GM23338 (cell line): ENCODE measurements at regions not wholly inside any gene's neighbourhood (a gene's known extent, or its start where the extent isn't known, plus 50 kb on each side); places are given as distances from the start of the nearest gene placed in this dataset.

Experiments
- ATAC-seq: fragments of 200-7000 bp; cut with Tn5 transposase; 3 replicates; pipeline ENCODE4 v1.9.1; 2020
- DNase-seq: peaks from one replicate; pipeline ENCODE4 v3.0.0-alpha.2; 2015; ENCODE audit warnings: low spot score
- H2AFZ ChIP-seq: fragments of 200-600 bp; sonication (generic); 2 replicates; pipeline ENCODE4 v1.8.0; 2016; ENCODE audit warnings: antibody characterized with exemption, mild to moderate bottlenecking, moderate library complexity
- H3F3A ChIP-seq: fragments of 200-600 bp; sonication (generic); replicated peaks from 2 replicates; pipeline ENCODE4 v1.8.0; 2017; ENCODE audit warnings: antibody characterized with exemption, mixed run types, low read depth
- H3K27ac ChIP-seq: fragments of 200-600 bp; sonication (generic); 2 replicates; pipeline ENCODE4 v1.6.1; 2016; ENCODE audit warnings: low read depth
- H3K27me3 ChIP-seq: fragments of 200-600 bp; sonication (generic); 2 replicates; pipeline ENCODE4 v1.8.0; 2016; ENCODE audit warnings: mild to moderate bottlenecking, mixed run types, moderate library complexity; ENCODE audit not compliant: insufficient read depth
- H3K36me3 ChIP-seq: fragments of 200-600 bp; sonication (generic); 2 replicates; pipeline ENCODE4 v1.8.0; 2016; ENCODE audit warnings: mild to moderate bottlenecking; ENCODE audit not compliant: insufficient read depth
- H3K4me1 ChIP-seq: fragments of 200-600 bp; sonication (generic); 2 replicates; pipeline ENCODE4 v1.8.0; 2016; ENCODE audit warnings: mild to moderate bottlenecking, moderate library complexity; ENCODE audit not compliant: insufficient read depth
- H3K4me2 ChIP-seq: fragments of 200-600 bp; sonication (generic); 2 replicates; pipeline ENCODE4 v1.7.1; 2017; ENCODE audit warnings: mixed run types
- H3K4me3 ChIP-seq: fragments of 200-600 bp; sonication (generic); 2 replicates; pipeline ENCODE4 v1.6.1; 2016; ENCODE audit warnings: mixed run types
- H3K79me2 ChIP-seq: fragments of 200-600 bp; sonication (generic); replicated peaks from 2 replicates; pipeline ENCODE4 v1.8.0; 2017; ENCODE audit warnings: mild to moderate bottlenecking; ENCODE audit not compliant: insufficient read depth
- H3K9me2 ChIP-seq: fragments of 200-600 bp; sonication (generic); 2 replicates; pipeline ENCODE4 v1.8.0; 2017; ENCODE audit not compliant: insufficient read depth
- H4K20me1 ChIP-seq: fragments of 200-600 bp; sonication (generic); replicated peaks from 2 replicates; pipeline ENCODE4 v1.8.0; 2017; ENCODE audit warnings: mild to moderate bottlenecking; ENCODE audit not compliant: insufficient read depth
- H3K27ac Mint-ChIP-seq: 2 replicates; pipeline ENCODE4 v1.8.0; 2020; ENCODE audit warnings: inconsistent platforms, mild to moderate bottlenecking, moderate library complexity, mixed read lengths
- H3K27me3 Mint-ChIP-seq: 3 replicates; pipeline ENCODE4 v1.8.0; 2022; ENCODE audit warnings: low read depth, mild to moderate bottlenecking, moderate library complexity, mixed read lengths, inconsistent platforms; ENCODE audit not compliant: insufficient read depth, poor library complexity
- H3K36me3 Mint-ChIP-seq: 3 replicates; pipeline ENCODE4 v1.8.0; 2021; ENCODE audit warnings: low read depth, mild to moderate bottlenecking, inconsistent platforms, moderate library complexity, mixed read lengths
- H3K4me1 Mint-ChIP-seq: 3 replicates; pipeline ENCODE4 v1.8.0; 2020; ENCODE audit warnings: mild to moderate bottlenecking, inconsistent platforms, mixed read lengths
- H3K4me3 Mint-ChIP-seq: 3 replicates; pipeline ENCODE4 v1.8.0; 2021; ENCODE audit warnings: moderate library complexity, mild to moderate bottlenecking, inconsistent platforms, mixed read lengths
- H3K9me3 Mint-ChIP-seq: 3 replicates; pipeline ENCODE4 v1.8.0; 2020; ENCODE audit warnings: moderate library complexity, mild to moderate bottlenecking, inconsistent platforms, mixed read lengths
- ETS1 ChIP-seq: IDR thresholded peaks from 2 replicates; pipeline ENCODE4 v1.6.1; 2016; ENCODE audit warnings: antibody characterized with exemption
- EZH2 ChIP-seq: fragments of 200-600 bp; sonication (generic); IDR thresholded peaks from one replicate; pipeline ENCODE4 v1.8.0; 2017; ENCODE audit warnings: antibody characterized with exemption, mild to moderate bottlenecking, low read depth; ENCODE audit not compliant: unreplicated experiment
- EZH2phosphoT487 ChIP-seq: fragments of 200-600 bp; sonication (generic); IDR thresholded peaks from one replicate; pipeline ENCODE4 v1.8.1; 2018; ENCODE audit warnings: antibody characterized with exemption; ENCODE audit not compliant: unreplicated experiment
- JUNB ChIP-seq: IDR thresholded peaks from one replicate; pipeline ENCODE4 v1.6.1; 2016; ENCODE audit warnings: antibody characterized with exemption; ENCODE audit not compliant: unreplicated experiment
- NANOG ChIP-seq: IDR thresholded peaks from 2 replicates; pipeline ENCODE4 v1.6.1; 2016; ENCODE audit warnings: antibody characterized with exemption, borderline replicate concordance
- POLR2AphosphoS5 ChIP-seq: IDR thresholded peaks from 2 replicates; pipeline ENCODE4 v1.6.1; 2016; ENCODE audit warnings: antibody characterized with exemption, low read depth
- STAT1 ChIP-seq: IDR thresholded peaks from one replicate; pipeline ENCODE4 v1.6.1; 2016; ENCODE audit warnings: antibody characterized with exemption; ENCODE audit not compliant: unreplicated experiment
- ZNF114 ChIP-seq: fragments of 250-450 bp; sonication (Bioruptor Pico); IDR thresholded peaks from 2 replicates; pipeline ENCODE4 v1.5.0; 2020; ENCODE audit warnings: mild to moderate bottlenecking, moderate library complexity
- ZNF462 ChIP-seq: fragments of 250-450 bp; sonication (Bioruptor Pico); IDR thresholded peaks from 2 replicates; pipeline ENCODE4 v1.5.0; 2020; ENCODE audit warnings: mild to moderate bottlenecking, moderate library complexity
- TF ChIP-seq, protein P1 (sequence below): IDR thresholded peaks from one replicate; pipeline ENCODE4 v1.6.1; 2018; ENCODE audit warnings: antibody characterized with exemption; ENCODE audit not compliant: unreplicated experiment

DNA sequence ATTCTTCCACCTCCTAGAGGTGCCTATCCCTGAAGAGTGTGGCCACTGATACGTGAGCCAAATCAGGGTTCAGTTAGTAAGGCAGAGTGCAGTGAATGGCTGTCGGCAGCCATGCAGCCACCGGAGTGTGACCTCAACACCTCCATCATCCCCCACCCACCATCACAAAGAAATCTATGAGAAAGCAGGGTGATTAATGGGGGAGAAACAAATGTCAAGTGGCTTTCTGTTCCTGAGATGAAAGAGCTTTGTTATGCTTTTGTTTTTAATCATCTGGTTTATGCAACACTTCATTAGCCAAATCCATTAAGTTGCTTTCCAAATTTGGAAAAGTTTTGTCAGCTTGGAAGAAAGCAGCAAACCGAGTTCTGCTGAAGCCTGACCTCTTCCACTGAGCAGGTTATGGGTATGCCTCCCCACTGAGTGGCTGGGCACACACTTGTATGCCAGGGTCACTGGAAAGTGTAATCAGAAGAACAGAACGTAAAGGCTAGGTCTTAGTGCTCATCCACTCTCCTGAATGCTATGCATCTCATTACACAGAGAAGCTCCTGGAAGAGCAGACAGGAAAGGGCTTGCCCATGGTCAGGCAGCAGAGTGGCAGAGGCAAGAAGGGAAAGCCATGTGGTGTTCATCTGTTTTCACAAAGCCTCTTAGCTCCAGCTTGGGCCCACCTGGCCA, 57.1 kb upstream of the ATP1B1 start (continued):
- TF ChIP-seq POLR2AphosphoS5 = no peak
- TF ChIP-seq, protein P1, sequence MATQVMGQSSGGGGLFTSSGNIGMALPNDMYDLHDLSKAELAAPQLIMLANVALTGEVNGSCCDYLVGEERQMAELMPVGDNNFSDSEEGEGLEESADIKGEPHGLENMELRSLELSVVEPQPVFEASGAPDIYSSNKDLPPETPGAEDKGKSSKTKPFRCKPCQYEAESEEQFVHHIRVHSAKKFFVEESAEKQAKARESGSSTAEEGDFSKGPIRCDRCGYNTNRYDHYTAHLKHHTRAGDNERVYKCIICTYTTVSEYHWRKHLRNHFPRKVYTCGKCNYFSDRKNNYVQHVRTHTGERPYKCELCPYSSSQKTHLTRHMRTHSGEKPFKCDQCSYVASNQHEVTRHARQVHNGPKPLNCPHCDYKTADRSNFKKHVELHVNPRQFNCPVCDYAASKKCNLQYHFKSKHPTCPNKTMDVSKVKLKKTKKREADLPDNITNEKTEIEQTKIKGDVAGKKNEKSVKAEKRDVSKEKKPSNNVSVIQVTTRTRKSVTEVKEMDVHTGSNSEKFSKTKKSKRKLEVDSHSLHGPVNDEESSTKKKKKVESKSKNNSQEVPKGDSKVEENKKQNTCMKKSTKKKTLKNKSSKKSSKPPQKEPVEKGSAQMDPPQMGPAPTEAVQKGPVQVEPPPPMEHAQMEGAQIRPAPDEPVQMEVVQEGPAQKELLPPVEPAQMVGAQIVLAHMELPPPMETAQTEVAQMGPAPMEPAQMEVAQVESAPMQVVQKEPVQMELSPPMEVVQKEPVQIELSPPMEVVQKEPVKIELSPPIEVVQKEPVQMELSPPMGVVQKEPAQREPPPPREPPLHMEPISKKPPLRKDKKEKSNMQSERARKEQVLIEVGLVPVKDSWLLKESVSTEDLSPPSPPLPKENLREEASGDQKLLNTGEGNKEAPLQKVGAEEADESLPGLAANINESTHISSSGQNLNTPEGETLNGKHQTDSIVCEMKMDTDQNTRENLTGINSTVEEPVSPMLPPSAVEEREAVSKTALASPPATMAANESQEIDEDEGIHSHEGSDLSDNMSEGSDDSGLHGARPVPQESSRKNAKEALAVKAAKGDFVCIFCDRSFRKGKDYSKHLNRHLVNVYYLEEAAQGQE = no peak

DNA sequence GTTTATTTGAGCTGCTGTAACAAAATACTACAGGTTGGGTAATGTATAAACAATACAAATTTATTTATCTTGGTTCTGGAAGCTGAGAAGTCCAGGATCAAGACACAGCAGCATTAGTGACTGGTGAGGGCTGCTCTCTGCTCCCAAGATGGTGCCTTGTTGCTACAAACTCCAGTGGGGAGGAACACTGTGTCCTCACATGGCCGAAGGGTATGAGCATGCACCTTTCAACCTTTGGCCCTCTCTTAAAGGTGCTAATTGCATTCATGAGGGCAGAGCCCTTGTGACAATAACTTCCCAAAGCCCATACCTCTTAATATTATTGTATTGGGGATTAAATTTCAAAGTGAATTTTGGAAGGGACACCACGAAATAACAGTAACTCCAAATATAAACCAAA, 55.3 kb upstream of the ATP1B1 start:
- Mint-ChIP-seq H3K9me3 (no peaks in the 10 kb centered on the region), H3K36me3 (no peaks in the 10 kb centered on the region)
- no peaks in the 10 kb centered on the region for H4K20me1 ChIP-seq
- TF ChIP-seq ZNF114 (CRISPR knock-in tag) = no peak
- TF ChIP-seq ZNF462 (CRISPR knock-in tag) = no peak
- no peak for TF ChIP-seq NANOG
- no peak for TF ChIP-seq EZH2
- no peak for TF ChIP-seq JUNB
- TF ChIP-seq POLR2AphosphoS5 = no peak
- TF ChIP-seq ETS1 = no peak
- TF ChIP-seq, protein P1 = no peak
- TF ChIP-seq EZH2phosphoT487 = no peak
- TF ChIP-seq STAT1 = no peak

More for the DNA sequence above, 55.3 kb upstream of the ATP1B1 start:
- no peaks in the 10 kb centered on the region for H3K4me1 Mint-ChIP-seq
- Histone ChIP-seq H3F3A (no peaks in the 10 kb centered on the region), H3K27me3 (no peaks in the 10 kb centered on the region), H3K9me2 (0 out of 2 replicates have a peak, but pooled peaks cover 3% of the 10 kb centered on the region), H3K4me2 (no peak overlapping the region), H3K79me2 (no peaks in the 10 kb centered on the region), H3K27ac (no peak overlapping the region), H3K36me3 (no peaks in the 10 kb centered on the region), H3K4me1 (no peaks in the 10 kb centered on the region), H2AFZ (no peak overlapping the region), H3K4me3 (no peak overlapping the region)
- ATAC-seq (no peak), DNase-seq (no peak)
- peaks cover 4% of the 10 kb centered on the region for H3K27me3 Mint-ChIP-seq
- H3K27ac Mint-ChIP-seq = no peak overlapping the region
- H3K4me3 Mint-ChIP-seq = no peak overlapping the region
